ENCODE measurements at regions not wholly inside any gene's neighbourhood (a gene's known extent, or its start where the extent isn't known, plus 50 kb on each side); places are given as distances from the start of the nearest gene placed in this dataset.

DNA sequence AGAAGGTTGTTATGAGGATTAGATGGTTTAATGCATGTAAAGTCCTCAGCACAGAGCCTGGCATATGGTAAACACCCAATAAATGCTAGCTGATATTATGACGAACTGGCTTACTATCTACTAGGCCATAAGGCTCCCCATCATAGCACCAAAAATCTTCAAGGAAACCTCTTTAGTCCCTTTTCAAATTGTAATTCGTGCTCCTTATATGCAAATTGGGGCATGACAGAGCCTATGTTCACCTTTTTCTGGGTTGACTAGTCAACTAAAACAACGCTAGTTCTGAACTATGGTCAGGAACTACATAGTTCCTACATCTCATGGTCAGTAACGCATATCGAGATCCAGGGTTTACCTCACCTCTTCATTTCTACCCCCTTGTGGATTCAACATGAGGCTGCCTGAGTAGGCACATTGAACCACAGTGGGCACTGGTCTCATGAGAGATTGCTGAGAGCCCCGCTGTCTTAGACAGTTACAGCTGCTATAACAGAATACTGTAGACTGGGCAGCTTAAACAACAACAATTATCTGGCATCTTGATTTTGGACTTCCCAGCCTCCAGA is 97.2 kb upstream of the TNFAIP3 start:
- no peak for TF ChIP-seq CTCF (IDR thresholded peaks at IDR 0.05)
- no peak for TF ChIP-seq EZH2phosphoT487 (IDR thresholded peaks at IDR 0.05)
- TF ChIP-seq EZH2 (IDR thresholded peaks at IDR 0.05) = no peak

Data from neural progenitor cell (in vitro differentiated cells).